T follicular helper cell (primary cell): ENCODE measurements at regions not wholly inside any gene's neighbourhood (a gene's known extent, or its start where the extent isn't known, plus 50 kb on each side); places are given as distances from the start of the nearest gene placed in this dataset.
"Not testable (repeated sequence)": the region's sequence is repeated elsewhere in the genome, so short reads cannot be mapped to it uniquely, and the experiment has no call there.

Experiments used
- DNase-seq: peaks from one replicate; pipeline ENCODE4 v3.0.0-alpha.2; 2020; ENCODE audit warnings: low read depth

DNA sequence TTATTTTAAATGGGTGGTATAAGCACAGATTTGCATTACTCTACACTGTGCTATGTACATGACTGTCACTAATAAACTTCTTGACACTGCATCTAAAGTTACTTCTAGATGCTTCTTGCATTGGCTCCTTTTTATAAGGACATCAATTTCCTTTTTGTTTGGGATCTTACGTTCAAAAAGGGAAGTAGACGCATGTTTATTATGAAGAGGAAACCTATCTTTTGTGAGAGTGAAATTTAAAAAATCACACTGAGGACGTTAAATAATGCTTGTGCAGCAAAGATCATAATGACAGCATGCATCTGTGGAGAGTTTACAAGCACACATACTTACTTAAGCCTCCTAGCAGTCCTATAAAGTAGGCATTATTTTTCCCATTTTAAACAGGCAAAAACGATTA lies 479.5 kb downstream of the CD83 start:
- no peak for DNase-seq

DNA sequence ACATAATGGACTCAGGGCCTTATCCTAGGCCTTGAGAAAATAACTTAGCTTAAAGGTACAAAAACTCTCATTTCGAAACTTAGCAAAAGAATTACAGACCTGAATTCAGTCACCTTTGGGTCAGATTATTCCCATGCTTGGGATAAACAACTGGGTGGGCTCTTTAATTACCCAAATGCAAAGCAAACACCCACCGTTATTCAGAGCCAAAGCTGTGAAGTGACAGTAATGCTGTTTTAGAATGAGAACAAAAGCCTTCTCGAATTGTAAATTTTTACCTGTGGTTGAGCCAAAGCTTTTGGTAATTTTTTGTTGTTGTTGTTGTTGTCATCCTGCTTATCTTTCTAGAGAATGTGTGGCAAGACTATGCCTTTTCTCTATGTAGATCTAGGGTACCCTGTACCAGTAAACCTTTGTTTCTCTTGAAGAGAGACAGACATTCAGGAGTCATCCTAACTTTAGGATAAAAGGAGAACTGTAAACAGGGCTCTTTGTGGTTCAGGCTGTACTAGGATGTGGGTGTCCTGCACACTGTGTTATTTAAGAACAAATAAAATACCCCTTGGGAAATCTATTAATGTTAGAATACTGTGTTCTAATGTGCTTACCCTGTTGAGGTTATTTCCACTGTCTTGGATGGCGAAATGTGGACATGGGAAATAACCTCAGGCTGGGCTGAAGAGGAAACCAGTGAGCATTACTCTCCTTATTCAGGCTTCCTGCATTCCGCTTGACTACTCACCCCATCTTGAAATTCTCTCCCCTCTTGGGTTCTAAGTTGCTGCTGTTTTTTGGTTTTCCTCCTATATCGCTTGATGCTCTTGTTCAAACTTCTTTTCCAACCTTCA lies 480.7 kb downstream of the CD83 start:
- DNase-seq: no peak

DNA sequence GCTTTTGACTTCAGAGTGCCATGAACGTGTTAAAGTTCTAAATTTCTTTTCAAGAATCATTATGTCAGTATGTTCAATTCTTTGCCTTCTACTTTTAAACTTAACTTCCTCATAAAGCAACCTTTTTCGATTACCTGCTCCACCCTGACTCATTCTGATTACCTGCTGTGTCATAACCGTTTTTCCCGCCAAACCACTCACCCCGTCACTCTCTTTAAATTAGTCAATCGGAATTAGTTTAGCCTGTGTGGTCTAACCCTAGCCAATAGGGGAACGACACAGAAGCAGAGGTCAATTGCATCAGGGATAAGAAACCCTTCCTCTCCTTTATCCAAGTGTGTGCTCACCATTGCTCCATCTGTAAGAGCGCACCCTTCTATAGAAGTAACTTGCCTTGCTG lies 482.7 kb downstream of the CD83 start:
- not testable (repeated sequence) for DNase-seq

DNA sequence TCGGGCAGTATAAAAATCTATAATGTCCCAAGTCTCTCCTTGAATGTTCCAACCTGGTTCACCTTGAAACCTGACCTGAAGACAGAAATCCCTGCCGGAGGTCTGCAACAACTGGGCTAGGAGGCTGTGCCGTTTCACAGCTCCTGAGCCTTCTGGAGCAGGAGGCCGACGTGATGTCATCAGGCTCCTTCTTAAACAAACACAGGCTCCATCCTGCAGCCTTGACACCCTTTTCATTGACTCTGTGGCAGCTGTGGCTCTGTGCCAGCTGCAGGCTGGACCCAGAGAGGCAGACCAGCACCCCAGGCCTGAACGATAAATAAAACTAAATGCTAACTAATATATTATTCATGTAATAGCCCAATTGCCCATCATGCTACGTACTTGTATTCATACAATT lies 483.9 kb downstream of the CD83 start:
- DNase-seq: no peak

DNA sequence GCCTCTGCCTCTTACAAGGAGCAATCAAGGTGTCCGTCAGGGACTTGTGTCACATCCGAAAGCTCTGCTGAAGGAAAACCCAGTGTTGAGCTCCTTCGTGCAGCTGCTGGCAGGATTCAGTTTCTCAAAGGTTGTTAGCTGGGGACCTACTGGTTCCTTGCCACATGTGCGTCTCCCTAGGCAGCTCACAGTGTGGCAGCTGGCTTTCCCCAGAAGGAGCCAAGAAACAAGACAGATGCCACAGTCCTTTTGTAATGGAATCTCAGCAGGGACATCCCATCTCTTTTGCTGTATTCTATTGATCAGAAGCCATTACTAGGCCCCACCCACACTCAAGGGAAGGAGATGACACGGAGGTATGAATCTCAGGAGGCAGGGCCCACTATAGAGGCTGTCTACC lies 488.8 kb downstream of the CD83 start:
- no peak for DNase-seq

DNA sequence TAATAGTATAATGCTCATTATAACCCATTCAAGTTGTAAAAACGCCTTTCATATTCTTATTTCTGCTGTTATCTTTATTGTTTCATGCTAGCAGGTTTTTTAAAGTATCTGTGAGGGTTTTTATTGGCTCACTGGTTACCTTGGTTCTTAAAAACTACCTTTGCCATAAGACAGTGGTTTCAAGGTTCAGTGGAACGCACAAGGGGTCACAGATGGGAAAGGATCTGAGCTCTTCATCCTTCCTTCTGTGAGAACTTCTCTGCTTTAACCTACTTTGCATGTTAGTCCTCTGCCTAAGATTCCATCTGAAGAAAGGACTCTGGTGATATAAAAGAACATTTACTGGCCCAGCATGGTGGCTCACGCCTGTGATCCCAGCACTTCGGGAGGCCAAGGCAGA lies 492.6 kb downstream of the CD83 start:
- no peak for DNase-seq

DNA sequence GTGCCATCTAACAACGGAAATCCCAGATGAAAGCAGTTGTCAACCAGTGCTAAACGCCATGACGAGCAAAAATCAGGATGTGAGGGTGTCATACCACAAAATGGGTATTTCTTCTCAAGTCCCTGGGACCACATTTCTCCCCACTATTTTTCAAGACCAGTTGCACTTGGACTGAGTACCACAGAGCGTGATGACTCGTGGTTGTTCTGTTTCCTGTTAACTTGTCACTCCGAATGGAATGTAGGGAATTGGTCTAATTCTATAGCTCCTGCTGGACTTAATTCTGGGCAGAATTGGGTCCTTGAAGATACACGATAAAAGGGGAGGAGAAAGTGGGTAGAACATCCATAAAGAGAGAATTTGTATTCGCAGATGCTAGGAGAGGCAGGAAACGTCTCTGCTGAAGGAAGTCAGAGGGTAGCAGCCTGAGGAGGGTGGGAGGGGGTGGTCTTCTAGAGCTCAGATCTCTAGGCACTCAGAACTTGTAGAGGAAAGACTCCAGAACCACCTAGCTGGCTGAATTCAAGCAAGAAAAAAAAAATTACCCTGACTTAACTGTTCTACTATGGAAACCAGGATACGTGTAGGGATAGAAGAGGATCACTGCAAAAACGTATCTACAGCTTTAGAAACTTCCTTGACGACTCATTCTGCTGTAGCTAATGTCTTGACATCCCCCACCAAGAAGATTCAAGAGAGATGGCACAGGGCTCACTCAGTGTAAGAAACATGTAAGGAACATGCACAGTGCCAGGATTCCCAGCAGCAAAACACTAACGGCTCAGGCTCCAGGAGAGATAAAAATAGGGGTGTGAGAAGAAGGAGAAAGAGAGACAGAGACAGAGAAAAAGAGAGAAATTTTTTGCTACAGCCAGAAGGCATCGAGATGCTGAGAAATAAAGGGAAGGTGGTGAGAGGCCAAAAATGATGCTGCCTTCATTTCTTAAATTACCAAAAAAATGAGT lies 494.7 kb downstream of the CD83 start:
- DNase-seq: no peak

DNA sequence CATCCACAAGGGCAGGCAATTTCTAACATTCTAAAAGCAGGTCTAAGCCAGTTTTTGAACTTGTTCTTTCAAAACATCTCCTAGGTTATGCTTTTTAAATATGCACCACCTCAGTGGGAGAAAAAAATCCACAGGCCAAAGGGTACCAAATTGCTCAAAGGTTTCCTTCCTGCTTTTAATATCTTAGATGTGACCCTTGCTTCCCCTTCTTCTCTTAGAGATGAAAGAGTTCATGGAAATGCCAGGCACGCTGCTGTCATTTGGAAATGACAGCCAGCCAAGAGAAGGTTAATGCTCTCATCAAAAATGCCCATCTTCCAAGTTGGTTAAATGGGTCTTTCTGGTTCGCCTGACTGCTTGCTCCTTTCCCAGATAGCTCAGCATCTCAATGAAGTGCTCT lies 497.1 kb downstream of the CD83 start:
- DNase-seq: no peak

DNA sequence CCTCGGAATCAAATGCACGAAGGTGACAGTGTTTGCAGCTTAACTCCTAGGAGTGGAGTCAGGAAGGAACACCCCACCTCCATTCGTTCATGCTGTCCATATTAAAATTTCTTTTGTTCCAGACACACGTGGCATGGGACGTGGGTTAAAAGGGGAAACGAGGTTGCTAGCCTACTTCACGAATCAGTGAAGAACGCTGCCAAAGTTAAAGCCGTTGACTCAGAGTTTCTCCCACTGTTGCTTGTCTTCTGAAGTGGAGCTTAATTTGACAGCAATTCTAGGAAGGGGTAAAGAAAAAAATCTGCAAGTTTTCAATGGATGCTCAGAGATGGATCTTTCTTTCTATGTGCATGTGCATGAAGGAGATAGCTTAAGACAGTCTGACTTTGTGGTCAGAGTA lies 499.1 kb downstream of the CD83 start:
- no peak for DNase-seq

DNA sequence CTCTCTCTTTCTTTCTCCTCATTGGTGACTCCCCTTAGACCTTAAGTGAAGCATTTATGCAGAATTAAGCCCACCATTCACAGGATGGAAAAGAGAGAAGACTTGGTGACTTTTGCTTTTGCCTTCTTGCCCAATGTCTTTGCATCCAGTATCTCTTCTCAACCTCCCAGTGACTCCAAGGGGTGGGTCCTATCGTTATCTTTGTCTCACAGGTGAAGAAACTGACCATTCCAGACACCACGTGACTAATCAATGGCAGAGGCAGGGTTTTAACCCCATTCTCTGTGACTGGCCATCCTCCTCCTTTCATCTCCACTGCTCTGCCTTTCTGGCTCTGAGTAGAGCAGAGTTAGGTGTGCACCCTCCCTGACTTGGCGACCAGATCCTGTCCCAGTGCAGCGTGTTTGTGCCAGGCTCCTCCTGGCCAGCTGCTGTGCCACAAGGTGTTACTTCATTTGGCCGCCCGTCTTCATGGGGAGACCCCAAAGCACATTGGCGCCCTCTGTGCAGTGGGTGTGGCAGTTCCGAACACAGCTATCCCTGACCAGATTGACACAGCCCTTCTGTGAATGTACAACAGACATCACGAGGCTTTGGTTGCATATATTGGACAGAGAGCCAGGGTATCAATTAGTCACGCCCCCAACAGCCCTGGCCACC lies 501.3 kb downstream of the CD83 start:
- no peak for DNase-seq

DNA sequence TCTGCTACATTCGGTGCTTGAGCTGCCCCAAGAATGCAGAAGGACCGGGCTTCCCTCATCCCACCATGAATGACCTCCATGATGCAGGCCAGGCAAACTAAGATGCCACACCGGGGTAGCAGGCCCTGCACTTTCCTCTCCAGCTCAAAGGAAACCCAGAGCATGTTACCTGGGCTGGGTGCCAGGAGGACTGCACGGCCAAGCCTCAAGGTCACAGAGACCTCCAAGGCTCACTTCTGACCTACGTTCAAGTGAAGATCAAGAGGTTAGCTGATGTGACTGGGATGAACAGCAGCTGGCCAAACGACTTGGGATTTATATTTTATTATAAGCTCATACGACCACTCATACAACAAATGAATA lies 501.8 kb downstream of the CD83 start:
- no peak for DNase-seq

DNA sequence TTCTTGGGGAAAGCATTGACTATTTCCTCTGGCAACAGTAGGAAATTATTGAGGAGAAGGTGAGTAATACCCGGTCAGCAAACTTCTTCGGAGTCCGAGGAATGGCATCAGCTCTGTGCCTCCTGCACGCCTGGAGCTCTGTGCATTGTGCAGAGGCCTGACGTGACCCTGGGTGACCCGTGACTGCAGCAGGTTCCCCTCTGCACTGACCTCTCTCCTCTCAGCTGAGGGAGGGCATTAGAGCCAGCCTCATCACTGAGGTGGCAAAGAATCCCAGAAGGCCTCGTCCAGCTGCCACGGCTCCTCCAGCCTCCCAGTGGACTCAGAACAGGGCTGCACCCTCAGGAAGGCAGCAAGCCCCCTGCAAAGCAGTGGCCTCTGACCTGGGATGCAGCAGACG lies 502.9 kb downstream of the CD83 start:
- DNase-seq: no peak

DNA sequence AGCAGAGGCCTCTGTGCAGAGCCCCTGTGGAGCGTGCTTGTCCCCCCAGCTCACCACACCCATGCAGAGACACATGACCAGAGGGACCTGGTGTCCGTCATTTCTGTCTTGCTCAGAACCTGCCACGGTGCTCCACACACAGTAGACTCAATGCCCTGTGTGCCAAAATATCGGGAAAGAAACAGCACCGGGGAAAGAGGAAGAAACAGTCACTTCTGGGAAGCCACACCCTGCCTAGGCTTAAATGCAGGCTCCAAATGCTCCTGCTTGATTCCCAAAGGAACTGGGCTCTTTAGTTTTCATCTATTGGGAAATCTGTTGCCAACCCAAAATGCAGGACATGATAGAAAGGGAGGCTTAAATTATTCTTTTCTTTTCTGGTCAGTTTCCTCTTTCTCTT lies 503.9 kb downstream of the CD83 start:
- no peak for DNase-seq

DNA sequence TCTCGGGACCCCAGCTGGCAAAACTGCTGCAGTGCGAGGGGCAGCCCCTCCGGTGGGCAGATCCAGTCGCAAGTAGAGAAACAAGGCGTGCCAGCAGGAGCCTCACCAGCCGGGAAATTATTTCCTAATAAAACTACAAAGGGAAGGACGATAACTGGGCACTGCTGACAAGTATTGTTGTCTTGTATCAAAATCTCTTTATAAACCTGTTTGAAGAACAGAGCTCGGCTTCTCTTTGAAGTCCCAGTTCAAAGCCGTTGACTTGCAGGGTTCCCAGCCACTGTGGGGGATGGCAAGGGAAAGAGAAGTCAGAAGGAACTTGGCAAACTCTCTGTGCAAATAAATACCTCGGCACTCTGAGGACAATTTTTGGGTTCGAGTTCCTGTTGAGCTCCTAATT lies 504.5 kb downstream of the CD83 start:
- DNase-seq: no peak

DNA sequence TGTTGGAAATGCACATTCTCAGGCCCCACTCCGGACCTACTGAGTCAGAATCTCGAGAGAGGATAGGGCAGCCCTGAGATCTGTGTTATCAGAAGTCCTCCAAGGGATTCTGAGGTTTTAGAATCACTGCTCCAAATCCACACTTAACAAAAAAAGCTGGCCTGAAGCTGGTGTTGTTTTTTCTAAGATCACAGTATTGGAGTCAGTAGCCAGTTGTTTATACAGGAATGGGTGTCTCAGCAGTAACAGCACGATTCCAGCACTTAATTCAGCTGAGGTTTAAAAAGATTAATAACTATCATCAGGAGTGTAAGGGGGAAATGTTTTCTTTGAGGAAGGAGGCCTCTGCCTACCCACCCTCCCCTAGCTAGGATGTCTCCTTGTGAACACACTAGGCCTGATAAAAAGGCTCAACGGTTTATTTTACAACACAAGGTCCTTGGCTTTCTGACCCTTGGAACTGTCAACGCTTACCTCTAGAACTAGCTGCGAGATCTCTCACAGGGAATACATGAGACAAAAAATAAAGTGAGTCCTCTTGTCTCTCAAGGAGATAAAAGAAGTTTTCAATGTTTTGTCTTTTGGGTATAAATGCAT lies 505.4 kb downstream of the CD83 start:
- DNase-seq: no peak

DNA sequence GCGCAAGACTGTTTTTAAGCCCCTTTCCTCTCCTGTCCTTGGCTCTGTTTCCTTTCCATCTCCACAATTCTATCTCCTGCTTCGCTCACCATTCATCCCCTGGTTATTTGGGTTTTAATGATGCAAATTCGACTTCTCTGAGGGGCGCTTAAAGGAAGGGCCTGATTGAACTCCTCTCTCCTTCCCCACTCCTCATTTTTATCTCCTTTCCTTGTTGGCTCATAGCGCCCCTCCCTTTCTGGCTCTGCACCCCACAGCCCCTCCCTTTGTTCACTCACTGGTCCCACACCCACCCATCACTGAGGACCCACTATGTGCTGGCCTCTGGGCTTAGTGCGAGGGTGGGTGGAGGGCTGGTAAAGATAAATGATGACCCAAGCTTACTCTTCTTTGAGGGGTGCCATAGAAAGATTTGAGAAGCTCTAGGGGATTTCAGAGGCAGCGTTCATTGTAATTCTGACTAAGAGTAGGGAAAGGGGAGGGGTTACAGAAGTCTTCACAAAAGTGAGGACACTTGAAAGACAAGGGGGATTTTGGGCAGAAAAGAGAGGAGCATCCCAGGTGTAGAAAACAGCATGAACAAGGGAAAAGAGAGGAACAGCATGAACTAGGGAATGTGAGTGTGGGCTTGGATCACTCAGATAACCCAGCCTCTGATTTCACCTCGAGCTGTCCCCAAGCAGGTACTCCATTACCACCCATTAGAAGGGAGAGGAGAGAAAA lies 507.8 kb downstream of the CD83 start:
- DNase-seq: no peak

DNA sequence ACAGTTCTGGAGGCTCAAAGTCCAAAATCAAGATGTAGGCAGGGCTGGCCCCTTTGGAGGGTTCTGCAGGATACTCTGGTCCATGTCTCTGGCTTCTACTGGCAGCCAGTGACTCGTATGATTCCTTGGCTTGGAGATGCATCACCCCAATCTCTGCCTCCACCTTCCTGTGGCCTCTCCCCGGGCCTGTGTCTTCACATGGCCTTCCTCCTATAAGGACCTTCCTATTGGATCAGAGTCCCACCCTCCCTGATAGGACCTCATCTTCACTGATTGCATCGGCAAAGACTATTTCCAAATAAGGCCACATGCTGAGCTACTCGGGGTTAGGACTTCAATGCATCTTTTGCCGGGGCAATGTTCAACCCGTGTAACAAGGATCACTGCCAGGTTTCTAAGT lies 509.0 kb downstream of the CD83 start:
- no peak for DNase-seq

DNA sequence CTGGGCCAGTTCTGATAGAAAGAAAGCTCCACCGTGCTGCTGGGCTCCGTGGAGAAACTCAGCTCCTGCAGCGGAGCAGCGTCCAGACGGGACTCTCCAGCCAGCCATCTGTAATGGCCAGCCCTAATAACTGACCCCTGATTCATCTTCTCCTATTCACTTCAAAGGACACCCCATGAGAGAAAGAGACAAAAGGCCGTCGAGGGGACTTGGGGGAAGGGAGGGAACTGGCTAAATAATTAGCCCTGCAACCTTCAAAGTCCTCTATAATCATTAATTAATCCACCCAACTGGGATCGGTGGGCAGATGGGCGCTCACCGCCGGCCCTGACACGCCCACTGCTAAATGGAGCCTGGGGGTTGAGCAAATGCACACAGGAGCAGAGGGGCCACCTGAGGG lies 512.4 kb downstream of the CD83 start:
- DNase-seq: no peak

DNA sequence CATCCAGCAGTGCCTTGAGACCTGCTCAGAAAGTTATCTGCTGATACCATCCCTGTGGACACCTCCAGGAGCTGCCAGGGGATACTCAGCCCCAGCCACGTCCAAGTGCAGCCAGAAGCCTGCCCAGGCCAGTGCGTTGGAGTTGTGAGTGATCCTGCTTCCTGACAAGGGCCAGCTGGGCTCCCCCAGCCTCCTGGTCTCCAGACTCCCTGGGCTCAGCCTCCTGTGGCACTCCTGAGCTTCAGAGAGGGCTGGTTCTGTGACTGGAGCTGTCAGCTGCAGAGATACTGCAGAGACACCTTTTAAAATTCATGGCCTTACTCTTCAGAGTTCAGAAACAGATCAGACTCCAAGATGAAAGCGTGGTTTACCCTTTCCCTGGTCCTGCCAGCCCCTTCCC lies 515.9 kb downstream of the CD83 start:
- DNase-seq: no peak

DNA sequence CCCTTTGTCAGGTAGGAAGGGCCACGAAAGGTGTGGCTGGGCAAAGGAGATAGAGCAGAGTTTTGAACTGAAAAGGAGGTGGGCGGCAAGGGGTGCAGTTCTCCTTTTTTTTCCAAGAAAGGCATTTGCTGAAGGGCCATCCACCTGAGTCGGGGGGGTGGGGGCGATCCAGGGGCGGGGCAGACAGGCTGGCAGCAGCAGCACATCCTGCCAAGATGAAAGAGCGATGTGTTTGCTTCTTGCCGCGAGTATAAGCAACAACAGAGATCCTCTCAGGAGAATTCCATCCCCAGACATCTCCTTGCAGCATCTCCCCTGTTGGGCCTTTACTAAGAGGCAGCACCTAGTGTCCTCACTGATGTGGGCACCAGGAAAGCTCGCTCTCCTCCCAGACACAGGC lies 516.5 kb downstream of the CD83 start:
- DNase-seq: no peak

DNA sequence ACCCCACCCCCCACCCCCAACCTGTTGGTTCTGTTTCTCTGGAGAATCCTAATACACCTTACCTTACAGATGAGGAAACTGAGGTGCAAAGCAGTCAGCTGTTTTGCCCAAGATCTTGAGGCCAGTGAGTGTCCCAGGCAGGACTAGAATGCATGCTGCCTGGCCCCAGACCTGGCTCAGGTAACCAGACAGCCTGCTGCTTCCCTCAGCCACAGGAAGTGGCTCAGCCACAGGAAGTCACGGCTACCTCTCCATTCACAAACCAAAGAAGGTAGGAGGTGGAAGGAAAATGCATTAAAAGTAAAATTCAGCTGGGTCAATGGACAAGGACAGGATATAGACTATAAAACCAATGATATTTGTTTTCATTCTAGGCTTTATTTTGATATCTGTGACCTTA lies 517.6 kb downstream of the CD83 start:
- no peak for DNase-seq
